ENCODE measurements at regions not wholly inside any gene's neighbourhood (a gene's known extent, or its start where the extent isn't known, plus 50 kb on each side); places are given as distances from the start of the nearest gene placed in this dataset.

DNA sequence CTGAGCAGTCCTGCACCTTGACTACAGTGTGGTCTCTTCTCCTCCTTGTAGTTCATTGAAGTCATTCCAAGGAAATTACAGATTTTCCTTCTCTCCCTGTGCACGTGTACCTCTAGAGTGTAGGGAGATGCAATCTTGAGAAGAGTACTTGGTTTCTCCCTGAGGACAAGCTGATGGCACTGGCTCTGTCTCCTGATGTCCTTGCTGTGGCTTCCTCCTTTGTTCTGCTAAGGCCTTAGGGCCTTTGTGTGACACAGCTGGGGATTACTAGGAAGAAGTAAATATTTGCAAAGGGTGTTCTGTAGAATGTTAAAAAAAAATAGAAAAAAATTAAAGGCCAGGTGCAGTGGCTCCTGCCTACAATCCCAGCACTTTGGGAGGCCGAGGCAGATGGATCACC, 66.2 kb upstream of the APOBEC4 start:
- ChIA-PET POLR2A (no interaction called here), CTCF (interaction anchor here (2.8 kb wide), 1 partner anchor 196 kb away, joined by 8 read pairs; no protein-coding TSS in a partner anchor)
- TF ChIP-seq, protein P1, sequence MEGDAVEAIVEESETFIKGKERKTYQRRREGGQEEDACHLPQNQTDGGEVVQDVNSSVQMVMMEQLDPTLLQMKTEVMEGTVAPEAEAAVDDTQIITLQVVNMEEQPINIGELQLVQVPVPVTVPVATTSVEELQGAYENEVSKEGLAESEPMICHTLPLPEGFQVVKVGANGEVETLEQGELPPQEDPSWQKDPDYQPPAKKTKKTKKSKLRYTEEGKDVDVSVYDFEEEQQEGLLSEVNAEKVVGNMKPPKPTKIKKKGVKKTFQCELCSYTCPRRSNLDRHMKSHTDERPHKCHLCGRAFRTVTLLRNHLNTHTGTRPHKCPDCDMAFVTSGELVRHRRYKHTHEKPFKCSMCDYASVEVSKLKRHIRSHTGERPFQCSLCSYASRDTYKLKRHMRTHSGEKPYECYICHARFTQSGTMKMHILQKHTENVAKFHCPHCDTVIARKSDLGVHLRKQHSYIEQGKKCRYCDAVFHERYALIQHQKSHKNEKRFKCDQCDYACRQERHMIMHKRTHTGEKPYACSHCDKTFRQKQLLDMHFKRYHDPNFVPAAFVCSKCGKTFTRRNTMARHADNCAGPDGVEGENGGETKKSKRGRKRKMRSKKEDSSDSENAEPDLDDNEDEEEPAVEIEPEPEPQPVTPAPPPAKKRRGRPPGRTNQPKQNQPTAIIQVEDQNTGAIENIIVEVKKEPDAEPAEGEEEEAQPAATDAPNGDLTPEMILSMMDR (IDR thresholded peaks at IDR 0.05; ENCODE audit: insufficient read depth, low read length, missing control alignments), result no peak
- DNase-seq (ENCODE audit: low read depth, low spot score), result no peak
- H3K4me3 ChIP-seq (ENCODE audit: low read depth, low read length), result no peak overlapping the region

DNA sequence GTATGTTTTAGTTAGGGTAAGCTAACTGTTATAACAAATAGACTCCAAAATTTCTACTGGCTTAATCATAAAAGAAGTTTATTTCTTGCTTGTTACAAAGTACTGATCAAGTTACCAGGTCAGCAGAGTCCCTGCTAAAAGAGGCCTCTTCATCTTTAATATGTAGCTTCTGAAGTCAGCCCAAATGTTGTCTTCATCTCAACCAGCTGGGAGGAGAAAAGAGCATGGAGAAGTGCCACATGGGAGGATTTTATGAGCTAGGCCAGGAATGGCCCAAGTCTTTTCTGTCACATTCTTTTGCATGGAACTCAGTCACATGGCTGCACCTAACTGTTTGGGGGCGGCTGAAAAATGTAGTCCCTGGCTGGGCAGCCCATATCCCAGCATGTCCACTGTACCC, 63.2 kb upstream of the APOBEC4 start:
- POLR2A ChIA-PET, result no interaction called here
- H3K4me3 ChIP-seq (ENCODE audit: low read depth, low read length), result no peak overlapping the region
- CTCF ChIA-PET, result interaction anchor here (1.1 to 3.9 kb wide), 2 partner anchors 32 to 61 kb away, joined by 4 to 16 read pairs; no protein-coding TSS in a partner anchor
- no peak for DNase-seq (ENCODE audit: low read depth, low spot score)
- TF ChIP-seq, protein P1 (IDR thresholded peaks at IDR 0.05; ENCODE audit: insufficient read depth, low read length, missing control alignments), result no peak

DNA sequence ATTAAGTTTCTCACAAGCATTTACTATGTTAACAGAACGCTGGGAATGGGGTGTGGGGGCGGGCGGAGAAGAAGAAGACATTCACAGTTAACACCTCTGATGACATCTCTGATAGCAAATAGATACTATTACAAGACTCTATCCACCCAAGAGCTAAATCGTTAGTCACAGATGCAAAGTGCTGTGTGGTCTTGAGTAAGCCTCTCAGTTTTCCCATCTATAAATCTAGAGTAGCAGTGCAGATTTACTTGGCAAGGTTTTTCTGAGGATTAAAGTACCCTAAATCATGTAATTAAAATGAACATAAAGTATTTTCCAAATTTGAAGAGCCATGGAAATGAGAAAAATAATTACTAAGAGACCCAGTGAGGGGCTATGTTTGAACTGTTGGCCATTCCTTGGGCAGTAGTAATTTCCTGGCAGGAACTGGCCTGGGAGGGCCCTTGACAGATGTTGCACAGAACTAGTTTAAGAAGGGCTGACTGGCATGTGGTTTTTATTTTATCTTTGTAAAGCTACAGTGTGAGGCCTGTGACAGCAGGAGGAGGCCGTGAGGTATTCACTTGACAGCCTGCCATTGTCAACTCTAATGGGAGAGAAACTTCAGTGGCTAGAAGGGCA, 58.7 kb upstream of the APOBEC4 start:
- ChIA-PET CTCF (interaction anchor here (0.7 to 2.4 kb wide), 2 partner anchors 27 to 38 kb away, joined by 3 to 11 read pairs; no protein-coding TSS in a partner anchor), POLR2A (interaction anchor here (0.9 kb wide), 1 partner anchor 70 kb away, joined by 3 read pairs; no protein-coding TSS in a partner anchor)
- TF ChIP-seq, protein P1 (IDR thresholded peaks at IDR 0.05; ENCODE audit: insufficient read depth, low read length, missing control alignments), result no peak
- no peak overlapping the region for H3K4me3 ChIP-seq (ENCODE audit: low read depth, low read length)
- no peak for DNase-seq (ENCODE audit: low read depth, low spot score)

DNA sequence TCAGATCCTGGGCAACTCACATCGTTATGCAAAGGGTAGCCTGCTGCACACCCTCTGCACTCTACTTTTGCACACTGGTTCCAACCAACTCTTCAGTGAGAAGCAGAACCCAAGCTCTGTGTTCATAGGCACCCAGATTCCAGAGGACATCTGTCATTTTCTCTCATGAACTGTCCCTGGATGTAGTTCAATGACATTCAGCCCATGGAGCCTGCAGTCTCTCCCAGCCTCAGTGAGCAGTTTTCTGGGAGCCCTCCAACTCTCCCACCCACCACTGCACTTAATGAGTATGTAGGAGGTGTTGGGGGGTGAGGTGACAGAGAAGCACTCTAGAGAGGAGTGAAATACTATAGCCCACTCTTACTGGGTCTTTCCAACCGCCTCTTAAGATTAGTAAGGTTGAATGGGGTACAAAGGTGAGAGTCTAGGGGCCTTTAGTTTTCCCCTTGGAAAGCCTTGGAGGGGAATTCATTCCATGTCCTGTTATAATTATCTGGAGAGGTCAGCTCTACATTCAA, 58.1 kb upstream of the APOBEC4 start:
- ChIA-PET POLR2A (interaction anchor here (0.9 kb wide), 1 partner anchor 71 kb away, joined by 3 read pairs; no protein-coding TSS in a partner anchor), CTCF (interaction anchor here (0.7 to 3.7 kb wide), 3 partner anchors 26 to 39 kb away, joined by 3 to 19 read pairs (median 11); no protein-coding TSS in a partner anchor)
- no peak overlapping the region for H3K4me3 ChIP-seq (ENCODE audit: low read depth, low read length)
- TF ChIP-seq, protein P1 (IDR thresholded peaks at IDR 0.05; ENCODE audit: insufficient read depth, low read length, missing control alignments), result no peak
- no peak for DNase-seq (ENCODE audit: low read depth, low spot score)

DNA sequence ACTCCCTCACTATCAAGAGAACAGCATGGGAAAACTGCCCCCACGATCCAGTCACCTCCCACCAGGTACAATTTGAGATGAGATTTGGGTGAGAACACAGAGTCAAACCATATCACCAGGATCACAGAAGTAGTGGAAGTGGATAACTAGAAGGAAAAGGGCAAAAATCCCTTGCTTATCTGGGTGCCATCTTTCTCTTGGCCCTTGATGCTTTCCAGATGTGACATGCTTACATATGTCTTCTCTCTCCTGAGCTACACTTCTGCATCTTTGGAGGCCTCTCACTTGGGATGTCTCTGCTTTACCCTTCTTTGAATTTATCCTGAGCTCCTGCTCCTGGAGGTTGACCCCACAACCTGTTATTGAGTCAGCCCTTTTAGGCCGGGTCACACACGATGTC, 57.6 kb upstream of the APOBEC4 start:
- CTCF ChIA-PET, result interaction anchor here (3.7 kb wide), 1 partner anchor 26 kb away, joined by 19 read pairs; no protein-coding TSS in a partner anchor
- no peak overlapping the region for H3K4me3 ChIP-seq (ENCODE audit: low read depth, low read length)
- DNase-seq (ENCODE audit: low read depth, low spot score), result no peak
- POLR2A ChIA-PET, result no interaction called here
- TF ChIP-seq, protein P1 (IDR thresholded peaks at IDR 0.05; ENCODE audit: insufficient read depth, low read length, missing control alignments), result no peak

DNA sequence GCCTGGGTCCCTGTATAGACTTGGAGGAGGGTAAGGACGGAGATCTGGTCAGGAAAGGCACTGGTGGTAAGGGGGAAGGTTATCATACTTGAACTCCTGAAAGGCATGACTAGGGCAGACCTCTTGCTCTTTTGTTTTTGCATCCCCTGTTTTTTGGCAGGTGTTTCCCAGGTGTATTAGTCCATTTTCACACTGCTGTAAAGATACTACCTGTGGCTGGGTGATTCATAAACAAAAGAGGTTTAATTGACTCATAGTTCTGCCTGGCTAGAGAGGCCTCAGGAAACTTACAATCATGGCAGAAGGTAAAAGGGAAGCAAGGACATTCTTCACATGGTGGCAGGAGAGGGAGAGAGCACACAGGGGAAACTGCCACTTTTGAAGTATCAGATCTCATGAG, 57.2 kb upstream of the APOBEC4 start:
- TF ChIP-seq, protein P1 (IDR thresholded peaks at IDR 0.05; ENCODE audit: insufficient read depth, low read length, missing control alignments), result no peak
- POLR2A ChIA-PET, result no interaction called here
- CTCF ChIA-PET, result interaction anchor here (3.7 kb wide), 1 partner anchor 25 kb away, joined by 19 read pairs; no protein-coding TSS in a partner anchor
- H3K4me3 ChIP-seq (ENCODE audit: low read depth, low read length), result no peak overlapping the region
- DNase-seq (ENCODE audit: low read depth, low spot score), result no peak

All from AG04449 (cell line).